Upper lobe of left lung (tissue), 4 donors: ENCODE measurements at regions not wholly inside any gene's neighbourhood (a gene's known extent, or its start where the extent isn't known, plus 50 kb on each side); places are given as distances from the start of the nearest gene placed in this dataset.
"Not testable (repeated sequence)": the region's sequence is repeated elsewhere in the genome, so short reads cannot be mapped to it uniquely, and the experiment has no call there.

Experiments used
- POLR2A ChIP-seq, 4 donors: fragments of 450-650 bp; IDR thresholded peaks; one replicate each; pipeline ENCODE4 v1.5.1; 2016 to 2017; ENCODE audit warnings: antibody characterized with exemption in 4 of 4, mild to moderate bottlenecking in 2 of 4
- POLR2AphosphoS5 ChIP-seq, 2 donors: sonication (generic); formaldehyde crosslinking; IDR thresholded peaks; one replicate each; pipeline ENCODE4 v1.5.1; 2017; ENCODE audit warnings: antibody characterized with exemption in 2 of 2
- TF ChIP-seq, protein P1 (sequence below), 6 experiments: fragments of 450-650 bp in 4 of 6; fragments of 200-600 bp in 2 of 6; sonication (generic) in 2 of 6; IDR thresholded peaks; one replicate each; pipeline ENCODE4 v1.5.1; 2016 to 2019; ENCODE audit warnings: antibody characterized with exemption in 6 of 6

DNA sequence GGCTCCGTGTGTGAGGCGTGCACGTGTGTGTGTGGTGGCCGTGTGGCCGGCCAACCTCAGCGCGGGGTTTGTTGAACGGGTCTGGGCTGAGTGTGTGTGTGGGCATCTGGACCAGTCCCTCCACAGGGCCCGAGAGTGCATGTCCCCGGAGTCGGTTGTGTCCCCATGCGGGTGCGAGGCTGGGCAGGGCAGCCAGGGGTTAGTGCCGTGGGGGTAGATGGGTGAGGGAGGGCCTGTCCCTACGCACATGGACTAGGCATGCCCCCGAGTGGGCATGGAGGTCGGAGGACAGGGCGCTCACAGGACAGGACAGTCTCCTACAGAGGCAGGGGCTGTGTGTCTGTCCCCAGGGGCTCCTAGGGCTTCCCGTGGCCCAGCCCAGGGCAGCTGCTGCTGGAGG lies 116.1 kb downstream of the TMEM121 start:
- TF ChIP-seq POLR2A, POLR2AphosphoS5 (IDR thresholded peaks at IDR 0.05): not testable (repeated sequence)
- TF ChIP-seq, protein P1, sequence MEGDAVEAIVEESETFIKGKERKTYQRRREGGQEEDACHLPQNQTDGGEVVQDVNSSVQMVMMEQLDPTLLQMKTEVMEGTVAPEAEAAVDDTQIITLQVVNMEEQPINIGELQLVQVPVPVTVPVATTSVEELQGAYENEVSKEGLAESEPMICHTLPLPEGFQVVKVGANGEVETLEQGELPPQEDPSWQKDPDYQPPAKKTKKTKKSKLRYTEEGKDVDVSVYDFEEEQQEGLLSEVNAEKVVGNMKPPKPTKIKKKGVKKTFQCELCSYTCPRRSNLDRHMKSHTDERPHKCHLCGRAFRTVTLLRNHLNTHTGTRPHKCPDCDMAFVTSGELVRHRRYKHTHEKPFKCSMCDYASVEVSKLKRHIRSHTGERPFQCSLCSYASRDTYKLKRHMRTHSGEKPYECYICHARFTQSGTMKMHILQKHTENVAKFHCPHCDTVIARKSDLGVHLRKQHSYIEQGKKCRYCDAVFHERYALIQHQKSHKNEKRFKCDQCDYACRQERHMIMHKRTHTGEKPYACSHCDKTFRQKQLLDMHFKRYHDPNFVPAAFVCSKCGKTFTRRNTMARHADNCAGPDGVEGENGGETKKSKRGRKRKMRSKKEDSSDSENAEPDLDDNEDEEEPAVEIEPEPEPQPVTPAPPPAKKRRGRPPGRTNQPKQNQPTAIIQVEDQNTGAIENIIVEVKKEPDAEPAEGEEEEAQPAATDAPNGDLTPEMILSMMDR (IDR thresholded peaks at IDR 0.05): not testable (repeated sequence)
